GM21381 (cell line): ENCODE measurements at regions not wholly inside any gene's neighbourhood (a gene's known extent, or its start where the extent isn't known, plus 50 kb on each side); places are given as distances from the start of the nearest gene placed in this dataset.

Experiments used
- ATAC-seq: cut with Tn5 transposase; IDR thresholded peaks from one replicate; pipeline ENCODE4 v1.9.1; 2021; ENCODE audit warnings: mild to moderate bottlenecking, moderate library complexity; ENCODE audit not compliant: unreplicated experiment

DNA sequence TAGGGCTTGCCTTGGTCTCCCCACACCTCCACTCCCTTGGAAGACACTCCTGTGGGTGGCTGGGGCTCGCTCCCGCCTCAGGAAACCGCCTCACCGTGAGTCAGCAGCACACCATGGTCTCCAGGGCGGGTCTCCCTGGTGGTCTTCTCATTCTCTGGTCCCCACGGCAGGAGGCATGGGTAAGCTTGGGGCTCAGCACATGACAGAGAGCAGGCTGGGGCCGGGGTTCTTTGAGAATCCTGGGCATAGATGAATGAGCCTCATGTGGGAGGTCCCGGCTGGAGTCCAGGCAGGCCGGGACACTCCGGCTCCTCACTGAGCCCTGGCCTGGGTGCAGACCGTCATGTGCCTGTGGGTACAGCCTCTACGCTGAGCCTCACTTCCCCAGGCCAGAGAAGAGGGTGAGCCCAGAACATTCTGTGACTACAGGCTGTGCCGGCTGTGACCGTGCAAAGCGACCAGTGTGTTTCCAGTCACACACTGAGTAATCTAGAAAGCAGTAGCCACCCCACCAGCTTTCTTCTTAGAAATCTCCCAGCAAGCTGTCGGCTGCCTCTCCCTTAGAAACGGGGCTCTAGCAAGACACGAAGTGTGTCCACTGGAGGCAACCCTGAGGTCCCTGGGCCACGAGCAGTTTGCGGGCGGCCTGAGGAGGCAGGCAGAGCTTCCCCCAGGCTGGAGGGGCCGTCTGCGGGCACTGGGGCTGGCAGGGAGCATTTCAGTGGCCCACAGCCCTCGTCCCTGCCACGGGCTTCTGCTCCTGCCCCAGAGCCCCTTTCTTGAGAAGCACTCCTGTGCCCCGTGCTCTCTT, 93.1 kb downstream of the RHOB start:
- no peak for ATAC-seq

DNA sequence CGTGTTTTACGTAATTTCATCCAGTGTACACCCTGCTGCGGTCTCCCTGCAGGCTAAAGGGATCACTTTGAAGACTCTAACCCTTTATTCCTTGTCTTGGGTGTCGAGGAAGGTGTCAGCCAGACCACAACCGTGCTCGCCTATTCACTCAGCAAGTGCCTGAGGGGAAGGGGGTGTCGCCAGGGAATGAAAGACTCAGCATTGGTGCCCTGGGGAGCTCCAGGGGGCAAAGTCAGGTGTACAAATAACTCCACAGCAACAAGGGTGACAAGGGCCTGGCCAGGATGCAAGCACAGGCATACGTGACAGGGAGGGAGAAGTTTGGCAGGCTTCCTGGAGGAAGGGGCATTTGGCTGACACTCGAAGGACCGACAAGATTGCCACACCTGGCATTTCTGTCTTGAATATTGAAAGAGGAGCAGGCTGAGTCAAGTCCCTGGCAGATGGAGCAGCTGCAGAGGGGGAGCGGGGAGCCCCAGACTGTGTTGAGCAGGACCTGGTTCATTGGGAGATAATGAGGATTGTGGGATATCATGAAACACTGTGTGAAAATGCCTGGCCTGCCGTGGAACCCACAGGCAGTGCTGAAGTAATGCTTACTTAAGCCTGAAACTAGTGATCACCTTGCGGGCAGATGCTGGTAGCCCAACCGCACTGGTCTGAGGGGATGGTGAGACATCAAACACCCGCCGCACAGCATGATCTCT, 93.9 kb downstream of the RHOB start:
- ATAC-seq = no peak

DNA sequence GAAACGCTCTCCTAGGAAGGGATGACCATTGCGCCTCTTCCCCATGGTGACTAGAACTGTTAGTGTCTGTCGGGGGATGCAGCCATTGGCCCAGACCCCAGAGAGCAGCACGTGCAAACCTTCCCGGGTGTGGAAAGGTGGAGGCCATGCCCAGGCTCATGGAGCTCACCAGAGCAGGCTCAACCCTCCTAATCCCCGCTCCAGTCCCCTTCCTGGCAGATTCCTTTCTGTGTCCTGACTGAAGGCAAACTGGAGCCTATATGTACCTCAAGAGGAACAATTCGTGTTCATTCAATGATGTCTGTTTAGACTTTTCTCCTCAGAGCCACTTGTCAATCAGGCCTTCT, 94.4 kb downstream of the RHOB start:
- ATAC-seq = no peak

DNA sequence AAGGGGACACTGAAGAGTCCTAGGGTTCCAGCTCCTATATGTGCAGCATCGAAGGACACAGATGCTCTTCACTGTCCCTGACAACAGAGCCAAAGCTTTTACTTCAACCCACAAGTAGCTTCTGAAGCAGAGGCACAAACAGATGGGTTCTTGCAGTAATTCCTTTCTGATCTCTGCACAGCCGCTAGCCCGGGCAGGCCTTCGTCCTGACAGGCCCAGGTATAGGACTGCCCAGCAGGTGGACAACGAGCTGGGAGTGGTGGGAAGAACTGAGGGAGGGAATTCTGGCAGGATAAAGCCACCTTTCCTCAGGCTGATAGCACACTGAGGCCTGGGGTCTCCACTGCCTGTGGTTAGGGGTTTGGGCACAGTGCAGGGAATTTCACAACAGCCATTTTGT, 94.8 kb downstream of the RHOB start:
- ATAC-seq = no peak

DNA sequence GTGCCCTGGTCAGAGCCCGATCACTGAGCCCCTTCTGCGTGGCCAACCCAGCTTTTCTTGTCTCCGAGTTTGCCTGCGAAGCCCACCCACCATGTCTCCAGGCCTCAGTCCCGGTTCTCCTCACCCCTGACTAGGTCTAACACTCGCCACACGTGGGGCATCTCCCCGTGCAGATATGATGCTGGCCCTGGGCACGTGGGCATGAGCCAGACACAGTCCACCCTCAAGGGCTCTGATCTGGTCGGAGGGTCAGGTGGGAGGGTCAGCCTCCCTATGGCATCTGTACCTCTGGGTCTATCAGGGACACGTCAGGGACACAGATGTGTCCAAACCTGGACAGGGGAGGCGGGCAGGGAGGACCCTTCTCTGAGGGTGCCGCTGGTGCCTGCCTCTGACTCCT, 95.4 kb downstream of the RHOB start:
- ATAC-seq = no peak

DNA sequence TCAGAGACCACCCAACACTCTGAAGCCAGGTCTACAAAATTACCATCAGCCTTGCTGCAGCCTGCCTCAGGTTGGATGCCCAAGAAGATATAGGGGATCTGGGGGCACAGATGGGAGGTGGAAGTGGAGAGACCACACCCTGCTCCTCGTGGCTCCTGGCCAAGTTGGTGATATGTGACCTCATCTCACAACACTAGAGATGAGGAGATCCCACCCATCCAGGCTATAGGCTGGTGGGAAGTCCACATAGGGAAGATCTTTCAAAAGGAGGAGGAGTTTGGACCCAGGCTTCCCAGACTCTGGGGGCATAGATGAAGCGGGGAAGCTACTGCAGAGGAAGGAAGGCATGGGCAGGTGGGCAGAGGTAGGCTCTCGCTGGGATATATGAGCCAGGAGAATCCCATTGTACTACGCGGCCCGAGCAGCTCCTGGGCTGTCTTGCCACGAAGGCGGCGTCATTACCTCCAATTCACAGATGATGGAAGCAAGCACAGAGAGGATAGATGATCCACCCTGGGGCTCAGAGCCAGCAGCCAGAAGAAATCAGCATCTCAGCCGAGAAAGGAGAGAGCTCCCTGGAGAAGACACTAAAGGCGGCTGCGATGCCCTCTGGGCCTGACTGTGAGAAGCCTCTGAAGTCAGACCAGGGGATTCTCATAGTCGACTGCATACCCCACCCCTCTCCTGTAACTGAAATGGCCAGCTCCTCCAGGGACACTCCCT, 96.0 kb downstream of the RHOB start:
- no peak for ATAC-seq

DNA sequence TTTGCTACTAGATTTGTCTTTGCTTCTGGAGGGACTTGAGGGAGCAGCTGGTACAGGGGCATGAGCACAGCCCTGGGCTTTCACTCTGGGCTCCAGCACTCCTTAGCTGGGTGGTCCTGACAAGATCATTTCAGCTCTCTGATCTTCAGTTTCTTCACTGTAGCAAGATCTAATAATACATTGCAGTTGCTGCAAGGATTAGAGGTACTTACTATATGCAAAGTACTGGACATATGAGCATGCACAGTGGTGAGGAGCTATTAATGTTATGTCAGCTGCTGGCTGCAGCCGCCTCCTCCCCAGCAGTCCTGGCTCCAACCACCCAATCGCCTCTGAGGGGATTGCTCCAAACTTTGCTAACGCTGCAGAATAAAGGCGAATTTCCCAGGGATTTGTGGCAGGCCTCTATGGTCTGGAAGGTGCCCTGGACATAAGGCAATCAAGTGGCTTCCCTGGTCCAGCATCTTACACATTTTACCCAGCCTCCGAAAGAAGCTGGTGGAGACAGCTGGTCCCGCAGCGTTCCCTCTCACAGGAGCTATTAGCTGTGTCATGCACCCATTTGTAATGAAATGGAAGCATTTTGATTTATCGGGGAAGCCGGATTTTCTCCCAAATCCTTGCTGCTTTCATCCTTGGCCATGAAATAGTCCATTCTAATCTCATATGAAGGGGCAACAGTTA, 96.7 kb downstream of the RHOB start:
- ATAC-seq = no peak

DNA sequence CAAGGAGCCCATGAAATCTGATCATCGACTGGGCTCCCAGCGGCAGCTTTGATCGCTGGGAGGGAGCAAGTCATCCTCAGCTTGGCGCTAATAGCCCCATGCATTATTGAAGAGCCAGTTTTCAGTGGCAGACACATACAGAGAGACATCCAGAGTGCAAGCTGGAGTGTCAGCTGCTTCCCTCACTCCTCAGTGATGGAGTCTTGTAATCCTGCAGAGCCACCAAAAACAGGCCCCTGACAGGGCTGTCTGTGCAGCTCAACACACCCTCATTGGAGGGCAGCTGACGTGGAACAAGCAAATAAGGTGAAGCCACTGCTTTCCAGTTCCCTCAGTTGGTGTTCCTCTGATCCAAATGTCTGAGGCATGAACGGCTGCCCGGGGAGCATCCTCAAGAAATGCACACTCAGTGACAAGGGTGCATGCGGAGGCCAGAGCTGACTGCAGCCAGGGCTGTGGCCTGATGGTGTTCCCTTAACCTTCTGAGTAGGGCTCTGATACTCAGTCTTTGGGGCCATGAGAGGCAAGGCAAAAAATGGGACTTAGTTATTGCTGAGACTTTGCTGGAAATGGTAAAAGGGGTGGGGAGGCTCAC, 97.4 kb downstream of the RHOB start:
- ATAC-seq = no peak

DNA sequence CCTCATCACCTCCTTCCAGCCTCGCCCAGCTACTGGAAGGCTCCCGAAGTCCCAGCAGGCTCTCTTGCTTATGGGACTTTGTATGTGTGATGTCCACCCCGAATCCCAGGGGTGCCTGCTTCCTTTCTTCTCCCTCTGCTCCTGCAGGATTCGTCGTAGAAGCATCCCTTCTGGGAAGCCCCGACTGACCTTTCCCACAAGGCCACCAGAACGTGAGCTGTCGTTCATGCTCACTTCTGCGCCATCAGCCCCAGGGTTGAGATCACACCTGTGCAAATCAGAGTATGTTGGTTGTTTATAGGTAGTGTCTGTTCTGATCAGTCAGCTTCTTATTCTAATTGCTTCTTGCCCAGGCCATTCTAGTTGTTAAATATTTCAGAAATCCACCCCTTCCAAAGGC, 101.8 kb downstream of the HS1BP3 start:
- no peak for ATAC-seq

DNA sequence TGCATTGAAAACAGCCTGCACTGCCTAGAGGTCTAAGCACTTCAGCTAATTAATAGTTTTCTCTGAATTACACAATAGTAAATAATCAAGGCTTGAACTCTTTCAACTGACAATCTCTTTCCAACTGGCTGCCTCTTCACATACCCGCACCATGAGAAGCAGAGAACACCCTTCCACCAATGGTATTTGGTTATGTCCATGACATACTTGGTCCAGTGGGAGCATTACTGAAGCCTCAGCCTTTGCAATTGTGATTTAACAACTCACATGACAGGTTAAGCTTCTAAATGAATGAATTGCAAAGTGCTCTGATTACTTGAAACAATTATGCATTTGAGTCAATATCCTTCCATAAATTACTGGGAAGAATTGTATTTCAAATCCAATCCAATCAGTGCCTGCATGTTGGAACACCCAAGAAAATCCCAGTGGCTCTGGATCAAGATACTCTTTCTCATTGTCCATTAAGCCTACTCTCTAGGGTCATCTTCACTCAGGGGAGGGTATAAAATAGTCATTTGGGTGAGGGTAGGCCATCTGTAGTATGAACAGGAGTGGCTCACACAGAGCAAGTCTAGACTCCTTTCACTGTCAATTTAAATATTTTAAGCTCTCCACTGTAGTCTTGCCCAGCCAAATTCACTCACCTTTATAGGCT, 101.1 kb downstream of the HS1BP3 start:
- ATAC-seq = no peak

DNA sequence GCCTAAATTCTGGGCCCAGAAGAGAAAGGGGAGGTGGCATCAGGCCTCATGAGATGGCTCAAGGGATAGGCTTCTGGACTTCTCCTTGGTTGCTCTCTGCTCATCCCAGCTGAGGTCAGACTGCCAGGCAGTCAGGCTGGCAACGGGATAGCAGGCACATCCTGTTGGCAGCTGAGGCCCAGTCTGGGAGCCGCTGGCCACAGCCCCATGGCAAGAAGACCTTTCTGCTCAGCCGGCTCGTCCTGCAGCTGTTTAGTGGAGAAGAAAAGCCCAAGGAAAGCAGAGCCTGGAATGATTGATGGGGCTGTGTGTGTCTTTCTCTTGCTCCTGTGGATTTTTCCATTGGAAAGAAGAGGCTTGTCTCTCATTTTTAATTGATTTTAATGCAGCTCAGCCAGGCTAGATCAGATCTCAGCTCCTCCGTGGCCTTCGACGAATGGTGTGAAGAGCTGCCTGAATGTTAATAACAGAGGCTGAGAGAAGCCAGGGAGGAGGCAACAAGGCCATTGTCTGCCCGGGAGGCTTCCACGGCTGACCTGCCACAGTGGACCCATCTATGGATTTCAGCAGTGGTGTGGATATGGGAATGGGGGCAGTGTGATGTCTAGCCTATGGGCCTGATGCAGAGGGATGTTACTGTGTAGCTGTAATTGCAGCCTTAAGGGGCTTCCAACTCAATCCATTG, 99.5 kb downstream of the HS1BP3 start:
- ATAC-seq = no peak

DNA sequence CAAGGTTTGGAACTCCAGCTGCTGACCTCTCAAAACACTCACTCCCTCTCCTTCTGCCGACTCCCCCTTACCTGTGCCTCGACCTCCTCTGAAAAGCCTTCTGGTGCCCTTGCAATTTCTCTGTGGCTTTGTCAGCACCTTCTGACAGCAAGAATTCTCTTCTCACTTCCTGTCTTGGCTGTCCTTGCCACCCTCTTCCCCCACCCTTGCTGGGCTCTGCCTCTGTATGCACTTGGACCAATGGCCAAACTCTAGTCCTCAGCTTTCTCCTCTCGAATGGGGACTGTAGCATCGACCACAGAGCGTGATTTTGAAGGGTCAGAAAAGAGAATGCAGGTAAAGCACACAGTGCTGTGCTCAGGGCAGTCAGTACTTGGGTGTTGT, 99.0 kb downstream of the HS1BP3 start:
- no peak for ATAC-seq

DNA sequence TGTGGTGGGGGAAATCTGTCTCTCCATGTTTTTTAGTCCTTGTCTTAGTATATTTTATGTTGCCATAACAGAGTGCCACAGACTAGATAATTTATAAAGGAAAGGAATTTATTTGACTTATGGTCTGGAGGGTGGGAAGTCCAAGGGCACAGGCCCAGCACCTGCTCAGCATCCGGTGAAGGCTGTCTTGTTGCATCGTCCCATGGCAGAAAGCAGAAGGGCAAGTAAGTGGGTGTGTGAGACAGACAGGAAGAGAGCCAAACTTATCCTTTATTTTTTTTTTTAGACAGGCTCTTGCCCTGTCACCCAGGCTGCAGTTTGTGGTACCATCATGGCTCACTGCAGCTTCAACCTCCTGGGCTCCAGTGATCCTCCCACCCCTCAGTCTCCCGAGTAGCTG, 98.1 kb downstream of the HS1BP3 start:
- no peak for ATAC-seq

DNA sequence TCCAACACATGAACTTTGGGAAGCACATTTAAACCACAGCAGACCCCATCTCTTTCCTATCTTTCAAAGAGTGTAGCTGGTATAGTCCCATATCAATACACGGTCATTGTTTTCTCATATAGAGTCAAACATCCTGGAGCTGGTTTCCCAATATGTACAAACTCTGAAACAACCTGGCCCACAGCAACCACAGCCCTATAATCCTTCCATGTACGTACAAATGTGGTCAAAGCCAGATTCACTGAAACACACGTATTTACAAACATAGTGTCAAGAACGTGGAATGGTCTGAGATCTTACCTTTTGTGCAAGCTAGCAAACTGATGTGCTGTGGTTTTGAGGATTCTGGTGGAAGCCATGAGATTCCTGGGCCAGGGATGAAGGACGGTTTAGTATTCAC, 97.3 kb downstream of the HS1BP3 start:
- no peak for ATAC-seq

DNA sequence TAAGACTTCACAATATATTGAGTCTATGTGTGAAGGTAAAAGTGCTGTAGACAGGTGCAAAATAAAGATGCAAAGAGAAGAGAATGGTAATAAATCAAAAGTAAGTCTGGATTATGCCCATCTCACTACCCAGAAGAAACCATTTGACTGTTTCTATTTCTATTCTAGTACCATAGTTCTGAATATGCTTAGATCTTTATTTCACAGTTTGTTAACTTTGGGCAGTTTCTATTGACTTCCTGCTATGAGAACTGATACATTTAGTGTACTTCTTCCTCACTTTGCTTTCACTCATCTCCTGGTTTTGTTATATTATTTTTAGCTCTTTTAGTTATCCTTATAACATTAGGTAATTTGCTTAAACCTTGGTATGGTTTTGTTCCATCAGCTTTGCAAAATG, 94.9 kb downstream of the HS1BP3 start:
- ATAC-seq = no peak

DNA sequence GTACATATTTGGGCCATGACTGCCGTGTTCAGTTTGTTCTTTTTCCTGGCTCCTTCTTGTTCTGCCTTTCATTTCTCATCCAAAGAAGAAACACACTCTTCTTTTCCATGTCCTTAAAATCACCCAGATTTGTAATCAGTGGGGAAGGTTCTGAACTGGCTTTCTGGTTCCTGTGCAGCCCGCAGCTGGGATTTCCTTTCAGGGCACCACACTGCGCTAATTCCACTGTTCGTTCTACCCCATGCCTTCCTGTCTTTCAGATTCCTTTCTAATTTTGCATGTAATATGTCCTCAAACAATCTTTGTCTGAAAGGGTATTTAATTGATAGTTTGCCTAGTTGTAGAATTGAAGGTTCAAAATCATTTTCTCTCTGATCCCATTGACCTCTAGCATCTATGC, 94.1 kb downstream of the HS1BP3 start:
- ATAC-seq = no peak

DNA sequence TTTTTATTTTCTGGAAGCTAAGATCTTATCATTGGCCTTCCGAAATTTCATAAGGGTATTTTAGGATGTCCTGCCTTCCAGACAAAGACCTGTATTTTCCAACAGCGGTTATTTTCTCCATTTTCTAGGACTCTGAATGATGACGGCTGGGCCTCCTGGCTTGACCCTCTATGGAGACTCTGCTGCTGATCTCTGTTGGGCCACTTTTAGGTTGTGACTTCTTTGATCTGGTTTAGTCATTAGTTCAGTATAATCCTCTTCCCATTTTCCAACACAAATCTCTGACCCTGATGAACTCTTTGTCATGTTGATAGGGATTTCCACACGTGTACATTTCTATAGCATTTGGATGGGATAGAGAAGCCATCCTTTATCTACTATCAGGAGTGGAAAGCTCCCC, 93.7 kb downstream of the HS1BP3 start:
- no peak for ATAC-seq

DNA sequence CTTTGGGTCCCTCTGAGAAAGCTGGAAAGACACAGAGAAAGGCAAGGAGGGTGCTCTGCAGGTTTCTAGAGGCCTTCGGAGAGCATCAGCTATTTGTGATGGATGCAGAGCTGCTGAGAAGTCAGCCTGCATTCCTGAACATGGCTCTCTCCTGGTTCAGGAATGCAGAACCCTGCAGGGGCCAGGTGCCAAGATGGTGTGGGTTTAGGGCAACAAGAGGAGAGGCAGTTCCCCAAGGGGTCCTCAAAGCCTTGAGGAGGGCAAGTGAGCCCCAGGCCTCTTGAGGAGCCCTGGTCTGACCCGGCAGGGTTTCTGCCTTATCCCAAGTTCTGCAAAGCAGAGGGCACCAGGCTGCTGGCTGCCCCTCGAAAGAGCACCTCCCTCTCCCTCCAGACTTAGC, 93.3 kb downstream of the HS1BP3 start:
- no peak for ATAC-seq

DNA sequence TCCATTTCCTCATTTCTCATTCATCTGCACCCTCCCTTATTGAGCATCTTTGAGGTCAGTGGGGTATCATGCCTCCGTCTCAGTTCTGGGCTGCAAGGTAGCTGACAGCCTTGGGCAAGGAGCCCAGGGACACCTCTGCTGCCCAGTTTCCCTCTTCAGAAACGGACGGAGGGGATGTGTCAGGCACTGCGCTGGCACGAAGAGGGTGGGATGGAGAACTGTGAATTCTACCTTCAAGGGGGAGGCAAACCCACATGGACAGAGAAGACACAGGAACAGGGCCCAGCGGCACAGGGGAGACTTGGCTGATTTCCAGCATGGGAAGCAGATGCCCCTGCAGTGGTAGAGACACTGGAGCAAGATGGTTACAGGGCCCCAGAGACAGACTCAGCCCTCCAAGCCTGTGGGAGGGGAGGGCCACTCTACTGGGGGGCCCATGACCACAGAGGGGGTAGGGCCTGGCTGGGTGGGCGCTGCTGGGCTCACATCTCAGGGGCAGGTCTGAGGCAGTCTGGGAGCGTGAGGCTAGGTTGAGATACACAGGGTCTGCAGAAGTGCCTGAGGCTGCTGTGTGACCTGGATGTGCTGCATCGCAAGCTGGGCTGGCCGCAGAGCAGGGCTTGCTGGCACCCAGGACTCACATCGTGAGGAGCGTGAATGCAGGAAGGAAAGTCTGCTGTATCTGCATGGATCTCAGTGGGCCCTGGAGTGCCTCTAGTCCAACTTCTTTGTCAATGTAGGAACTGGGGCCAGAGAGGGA, 92.3 kb downstream of the HS1BP3 start:
- no peak for ATAC-seq
